ENCODE measurements at regions not wholly inside any gene's neighbourhood (a gene's known extent, or its start where the extent isn't known, plus 50 kb on each side); places are given as distances from the start of the nearest gene placed in this dataset.

- Histone ChIP-seq H3K9me3 (no peaks in the 10 kb centered on the region), H3K36me3 (no peaks in the 10 kb centered on the region), H3K27me3 (no peaks in the 10 kb centered on the region), H3K4me3 (no peak overlapping the region), H3K27ac (peak overlapping the region in 1 of 2 donors; percentile 81), H3K4me1 (ENCODE audit: insufficient read depth) (peaks cover 17% of the 10 kb centered on the region)
- 88 to 92% (median 89%) methylated on average over 5 of the region's 5 CpGs for WGBS, 3 donors
- intact Hi-C loops (cut with DNase I), result loop anchor here in 2 of 4 donors (10.0 kb wide), 3 partner anchors 177 to 487 kb away; no protein-coding TSS in a partner anchor
- TF ChIP-seq EP300 (IDR thresholded peaks at IDR 0.05) (no peak), POLR2A (IDR thresholded peaks at IDR 0.05) (no peak)
- TF ChIP-seq, protein P1, sequence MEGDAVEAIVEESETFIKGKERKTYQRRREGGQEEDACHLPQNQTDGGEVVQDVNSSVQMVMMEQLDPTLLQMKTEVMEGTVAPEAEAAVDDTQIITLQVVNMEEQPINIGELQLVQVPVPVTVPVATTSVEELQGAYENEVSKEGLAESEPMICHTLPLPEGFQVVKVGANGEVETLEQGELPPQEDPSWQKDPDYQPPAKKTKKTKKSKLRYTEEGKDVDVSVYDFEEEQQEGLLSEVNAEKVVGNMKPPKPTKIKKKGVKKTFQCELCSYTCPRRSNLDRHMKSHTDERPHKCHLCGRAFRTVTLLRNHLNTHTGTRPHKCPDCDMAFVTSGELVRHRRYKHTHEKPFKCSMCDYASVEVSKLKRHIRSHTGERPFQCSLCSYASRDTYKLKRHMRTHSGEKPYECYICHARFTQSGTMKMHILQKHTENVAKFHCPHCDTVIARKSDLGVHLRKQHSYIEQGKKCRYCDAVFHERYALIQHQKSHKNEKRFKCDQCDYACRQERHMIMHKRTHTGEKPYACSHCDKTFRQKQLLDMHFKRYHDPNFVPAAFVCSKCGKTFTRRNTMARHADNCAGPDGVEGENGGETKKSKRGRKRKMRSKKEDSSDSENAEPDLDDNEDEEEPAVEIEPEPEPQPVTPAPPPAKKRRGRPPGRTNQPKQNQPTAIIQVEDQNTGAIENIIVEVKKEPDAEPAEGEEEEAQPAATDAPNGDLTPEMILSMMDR (IDR thresholded peaks at IDR 0.05), result no peak
- no peak for DNase-seq
Measured at GRCh38 chr9:16337322-16338029, 533.0 kb downstream of the BNC2 start.

DNA sequence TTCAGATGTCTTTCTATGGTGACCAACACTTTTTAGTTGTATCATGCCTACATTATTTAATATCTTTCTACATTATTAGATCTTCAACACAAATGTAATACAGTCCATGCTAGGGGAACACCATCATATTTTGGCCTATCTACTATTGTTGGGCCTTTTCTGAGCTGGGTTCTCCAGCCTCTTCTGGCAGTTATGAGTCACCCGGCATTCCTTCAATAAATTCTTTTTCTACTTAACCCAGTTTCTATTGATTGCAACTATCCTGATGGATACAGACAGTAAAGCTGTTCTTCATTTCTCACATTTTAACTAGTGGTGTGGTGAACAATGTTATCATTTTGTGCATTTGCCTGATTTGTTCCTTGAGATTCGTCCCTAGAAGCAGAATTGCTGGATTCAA lies 529.3 kb downstream of the BNC2 start:
- no peak for TF ChIP-seq POLR2A (IDR thresholded peaks at IDR 0.05)
- TF ChIP-seq EP300 (IDR thresholded peaks at IDR 0.05), result no peak
- TF ChIP-seq, protein P1 (IDR thresholded peaks at IDR 0.05), result no peak
- 80 to 96% (median 92%) methylated on average over 2 of the region's 2 CpGs for WGBS, 3 donors
- Histone ChIP-seq H3K9me3 (no peaks in the 10 kb centered on the region), H3K36me3 (no peaks in the 10 kb centered on the region), H3K27ac (no peak overlapping the region), H3K4me3 (no peak overlapping the region), H3K27me3 (no peaks in the 10 kb centered on the region), H3K4me1 (ENCODE audit: insufficient read depth) (peaks cover 15% of the 10 kb centered on the region)
- intact Hi-C loops (cut with DNase I), result no loop called here
- no peak for DNase-seq

DNA sequence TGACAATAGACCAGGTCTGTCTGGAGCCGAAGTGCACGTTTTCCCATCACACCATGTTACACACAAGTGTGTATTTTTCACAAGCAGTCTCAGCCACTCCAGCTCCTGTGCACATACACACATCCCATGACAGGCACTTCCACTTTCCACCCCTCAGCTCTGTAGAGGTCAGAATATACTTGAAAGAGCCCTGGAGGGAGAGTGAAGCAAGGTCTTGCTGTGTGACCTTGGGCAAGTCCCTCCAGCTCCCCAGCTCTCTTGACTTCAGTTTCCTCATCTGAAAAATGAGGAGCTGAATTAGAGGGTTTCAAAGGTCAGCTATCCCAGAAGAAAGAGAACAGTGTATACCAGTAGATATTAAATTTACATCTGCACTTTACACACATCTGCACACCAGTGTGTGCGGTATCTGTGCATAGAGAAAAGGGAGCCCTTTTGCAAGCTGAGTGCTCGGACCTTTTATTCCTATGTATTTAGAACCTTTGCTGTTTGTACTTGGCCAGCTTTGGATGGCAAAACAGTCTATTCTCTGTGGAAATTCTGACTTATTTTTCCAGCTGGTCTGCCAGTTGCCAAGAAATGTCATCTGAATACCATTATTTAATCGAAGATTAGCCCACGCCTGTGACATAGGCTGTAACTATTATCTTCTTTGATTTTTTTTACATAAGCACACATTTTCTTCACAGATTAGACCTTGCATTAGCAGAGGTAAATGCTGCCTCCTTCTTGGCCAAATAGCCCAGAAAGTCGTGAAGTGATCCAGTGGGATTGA lies 528.0 kb downstream of the BNC2 start:
- H3K36me3 ChIP-seq, result no peaks in the 10 kb centered on the region
- WGBS, 3 donors, result 70 to 82% (median 79%) methylated on average over 7 of the region's 7 CpGs
- H3K27ac ChIP-seq, result peak overlapping the region in 1 of 2 donors; percentile 76
- peaks cover 10% of the 10 kb centered on the region for H3K4me1 ChIP-seq (ENCODE audit: insufficient read depth)
- H3K9me3 ChIP-seq, result no peaks in the 10 kb centered on the region
- TF ChIP-seq POLR2A (IDR thresholded peaks at IDR 0.05) (no peak), EP300 (IDR thresholded peaks at IDR 0.05) (no peak)
- TF ChIP-seq, protein P1 (IDR thresholded peaks at IDR 0.05), result no peak
- no peaks in the 10 kb centered on the region for H3K27me3 ChIP-seq
- H3K4me3 ChIP-seq, result no peak overlapping the region
- intact Hi-C loops (cut with DNase I), result no loop called here
- DNase-seq, result no peak

DNA sequence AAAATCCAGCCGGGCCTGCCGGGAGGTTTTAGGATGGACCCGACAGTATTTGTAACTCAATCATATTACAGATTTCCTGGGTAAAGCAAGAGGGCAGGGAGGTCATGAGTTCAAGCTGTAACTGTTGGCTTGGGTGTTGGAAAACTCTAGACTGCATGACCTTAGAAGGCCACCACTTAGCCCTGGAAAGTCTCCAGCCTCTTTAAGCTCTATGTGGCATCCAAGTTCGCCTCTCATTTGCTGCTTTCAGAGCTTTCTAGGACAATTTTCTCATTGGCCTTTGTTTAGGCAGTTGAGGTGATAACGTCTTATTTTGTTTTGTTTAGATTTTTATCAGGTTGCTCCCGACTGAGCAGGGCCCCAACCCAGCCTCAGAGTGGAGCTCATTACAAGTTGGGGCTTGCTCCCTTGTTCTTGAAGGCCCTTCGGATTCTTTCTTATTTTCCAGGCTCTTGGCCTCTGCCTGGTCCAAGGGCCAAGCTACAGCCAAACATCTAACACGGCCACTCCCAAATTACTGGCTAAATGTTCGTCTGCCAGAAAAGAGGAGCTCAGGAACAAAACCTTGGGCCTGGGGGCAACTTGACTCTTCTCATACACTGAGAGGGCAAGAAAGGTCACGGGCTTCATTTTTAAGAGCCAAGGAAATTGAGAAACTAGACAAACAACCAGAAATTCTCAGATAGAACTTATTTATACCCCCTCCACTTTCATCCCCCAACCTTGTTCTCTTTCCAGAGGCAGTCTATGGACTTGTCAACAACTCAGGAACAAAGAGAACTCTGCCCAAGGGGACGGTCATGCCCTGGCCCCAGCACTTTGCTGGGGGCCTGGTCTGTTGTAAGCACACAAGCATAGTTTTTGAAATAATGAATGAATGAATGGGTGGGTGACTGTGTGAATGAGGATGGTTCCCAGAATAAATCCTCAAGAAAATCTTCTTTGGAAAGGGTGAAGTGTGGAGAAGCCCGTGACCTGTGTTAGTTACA lies 526.9 kb downstream of the BNC2 start:
- intact Hi-C loops (cut with DNase I), result no loop called here
- Histone ChIP-seq H3K27me3 (no peaks in the 10 kb centered on the region), H3K27ac (peak overlapping the region; percentile 41 to 76), H3K9me3 (no peaks in the 10 kb centered on the region), H3K4me1 (ENCODE audit: insufficient read depth) (peaks cover 5% of the 10 kb centered on the region), H3K36me3 (no peaks in the 10 kb centered on the region), H3K4me3 (no peak overlapping the region)
- TF ChIP-seq POLR2A (IDR thresholded peaks at IDR 0.05) (no peak), EP300 (IDR thresholded peaks at IDR 0.05) (no peak)
- TF ChIP-seq, protein P1 (IDR thresholded peaks at IDR 0.05), result no peak
- peak; percentile 58 to 71 (median 70) for DNase-seq
- WGBS, 3 donors, result 48 to 52% (median 49%) methylated on average over 12 of the region's 12 CpGs

All from ovary (tissue), 7 donors.